A673 (cell line): ENCODE measurements at regions not wholly inside any gene's neighbourhood (a gene's known extent, or its start where the extent isn't known, plus 50 kb on each side); places are given as distances from the start of the nearest gene placed in this dataset.

ENCODE experiments used
- CTCF ChIP-seq: fragments of 300-800, 200-600 bp; sonication (generic); conservative IDR thresholded peaks from 2 replicates; pipeline ENCODE4 v1.5.1; 2017; ENCODE audit warnings: low read depth, mild to moderate bottlenecking, antibody characterized with exemption, low read length, moderate library complexity, mixed read lengths
- EZH2 ChIP-seq: fragments of 200-600 bp; sonication (generic); IDR thresholded peaks from 2 replicates; pipeline ENCODE4 v1.6.1; 2017; ENCODE audit warnings: borderline replicate concordance, low read depth, mild to moderate bottlenecking, mixed read lengths, antibody characterized with exemption, low read length; ENCODE audit not compliant: poor library complexity, severe bottlenecking

GRCh38 chr7:108686494-108686893 is 116.8 kb downstream of the DNAJB9 start:
- no peak for TF ChIP-seq CTCF
- no peak for TF ChIP-seq EZH2
